Loucy (cell line): ENCODE measurements at regions not wholly inside any gene's neighbourhood (a gene's known extent, or its start where the extent isn't known, plus 50 kb on each side); places are given as distances from the start of the nearest gene placed in this dataset.

Experiments used
- H2AFZ ChIP-seq: fragments of 200-600 bp; sonication (generic); 2 replicates; pipeline ENCODE4 v1.6.0; 2016; ENCODE audit warnings: antibody characterized with exemption, mild to moderate bottlenecking, low read length, moderate library complexity
- H3F3A ChIP-seq: fragments of 200-600 bp; 2 replicates; pipeline ENCODE4 v1.6.0; 2016; ENCODE audit warnings: antibody characterized with exemption, low read depth, mild to moderate bottlenecking
- H3K27me3 ChIP-seq: fragments of 200-600 bp; sonication (generic); 2 replicates; pipeline ENCODE4 v1.6.1; 2014; ENCODE audit warnings: low read length, mild to moderate bottlenecking; ENCODE audit not compliant: insufficient read depth, poor library complexity, severe bottlenecking
- H3K36me3 ChIP-seq: fragments of 200-600 bp; sonication (generic); 2 replicates; pipeline ENCODE4 v1.6.1; 2016; ENCODE audit warnings: low read length; ENCODE audit not compliant: insufficient read depth
- H3K4me1 ChIP-seq: fragments of 200-600 bp; sonication (generic); 2 replicates; pipeline ENCODE4 v1.5.1; 2014; ENCODE audit warnings: low read length, mild to moderate bottlenecking; ENCODE audit not compliant: insufficient read depth, poor library complexity, severe bottlenecking
- H3K4me2 ChIP-seq: fragments of 200-600 bp; sonication (generic); 2 replicates; pipeline ENCODE4 v1.6.0; 2014; ENCODE audit warnings: antibody characterized with exemption, low read length, low read depth, mild to moderate bottlenecking; ENCODE audit not compliant: poor library complexity, severe bottlenecking
- H3K4me3 ChIP-seq: fragments of 200-600 bp; sonication (generic); 2 replicates; pipeline ENCODE4 v1.5.1; 2014; ENCODE audit warnings: low read length, mild to moderate bottlenecking, mixed read lengths; ENCODE audit not compliant: poor library complexity, severe bottlenecking
- H3K79me2 ChIP-seq: fragments of 200-600 bp; sonication (generic); 2 replicates; pipeline ENCODE4 v1.6.1; 2014; ENCODE audit warnings: low read length; ENCODE audit not compliant: insufficient read depth
- H3K9ac ChIP-seq: fragments of 200-600 bp; sonication (generic); 2 replicates; pipeline ENCODE4 v1.6.0; 2014; ENCODE audit warnings: mild to moderate bottlenecking, low read depth, low read length, moderate library complexity; ENCODE audit not compliant: poor library complexity, severe bottlenecking
- H3K9me2 ChIP-seq: fragments of 200-600 bp; sonication (generic); replicated peaks from 2 replicates; pipeline ENCODE4 v1.6.1; 2016; ENCODE audit warnings: low read depth, low read length, mixed read lengths
- H3K9me3 ChIP-seq: fragments of 200-600 bp; sonication (generic); 2 replicates; pipeline ENCODE4 v1.6.1; 2014; ENCODE audit warnings: mild to moderate bottlenecking, antibody characterized with exemption, low read length, low read depth; ENCODE audit not compliant: insufficient read depth
- H4K20me1 ChIP-seq: fragments of 200-600 bp; sonication (generic); 2 replicates; pipeline ENCODE4 v1.6.0; 2014; ENCODE audit warnings: antibody characterized with exemption, low read length, mild to moderate bottlenecking; ENCODE audit not compliant: insufficient read depth, poor library complexity, severe bottlenecking
- EZH2phosphoT487 ChIP-seq: fragments of 200-600 bp; IDR thresholded peaks from 2 replicates; pipeline ENCODE4 v1.6.1; 2018; ENCODE audit warnings: antibody characterized with exemption, mild to moderate bottlenecking, moderate library complexity, borderline replicate concordance
- TF ChIP-seq, protein P1 (sequence below): fragments of 200-600 bp; sonication (generic); conservative IDR thresholded peaks from 2 replicates; pipeline ENCODE4 v1.5.1; 2014; ENCODE audit warnings: mild to moderate bottlenecking, antibody characterized with exemption, low read length

- H3K4me2 ChIP-seq, result no peak overlapping the region
Observed at GRCh38 chr5:28117273-28117672, 1078.9 kb upstream of the CDH9 start.

GRCh38 chr5:28110781-28111180 lies 1072.4 kb upstream of the CDH9 start:
- TF ChIP-seq, protein P1, sequence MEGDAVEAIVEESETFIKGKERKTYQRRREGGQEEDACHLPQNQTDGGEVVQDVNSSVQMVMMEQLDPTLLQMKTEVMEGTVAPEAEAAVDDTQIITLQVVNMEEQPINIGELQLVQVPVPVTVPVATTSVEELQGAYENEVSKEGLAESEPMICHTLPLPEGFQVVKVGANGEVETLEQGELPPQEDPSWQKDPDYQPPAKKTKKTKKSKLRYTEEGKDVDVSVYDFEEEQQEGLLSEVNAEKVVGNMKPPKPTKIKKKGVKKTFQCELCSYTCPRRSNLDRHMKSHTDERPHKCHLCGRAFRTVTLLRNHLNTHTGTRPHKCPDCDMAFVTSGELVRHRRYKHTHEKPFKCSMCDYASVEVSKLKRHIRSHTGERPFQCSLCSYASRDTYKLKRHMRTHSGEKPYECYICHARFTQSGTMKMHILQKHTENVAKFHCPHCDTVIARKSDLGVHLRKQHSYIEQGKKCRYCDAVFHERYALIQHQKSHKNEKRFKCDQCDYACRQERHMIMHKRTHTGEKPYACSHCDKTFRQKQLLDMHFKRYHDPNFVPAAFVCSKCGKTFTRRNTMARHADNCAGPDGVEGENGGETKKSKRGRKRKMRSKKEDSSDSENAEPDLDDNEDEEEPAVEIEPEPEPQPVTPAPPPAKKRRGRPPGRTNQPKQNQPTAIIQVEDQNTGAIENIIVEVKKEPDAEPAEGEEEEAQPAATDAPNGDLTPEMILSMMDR, result no peak
- no peak for TF ChIP-seq EZH2phosphoT487
- Histone ChIP-seq H3K9ac (no peak overlapping the region), H3K4me1 (no peaks in the 10 kb centered on the region), H2AFZ (no peak overlapping the region), H3K9me2 (no peaks in the 10 kb centered on the region), H3K4me2 (no peak overlapping the region), H4K20me1 (no peaks in the 10 kb centered on the region), H3K9me3 (no peaks in the 10 kb centered on the region), H3K4me3 (no peak overlapping the region), H3F3A (no peaks in the 10 kb centered on the region), H3K79me2 (no peaks in the 10 kb centered on the region), H3K36me3 (no peaks in the 10 kb centered on the region), H3K27me3 (no peaks in the 10 kb centered on the region)

More at GRCh38 chr5:28117273-28117672, 1078.9 kb upstream of the CDH9 start:
- Histone ChIP-seq H3K27me3 (no peaks in the 10 kb centered on the region), H3K4me1 (no peaks in the 10 kb centered on the region), H3K4me3 (no peak overlapping the region), H3K9ac (no peak overlapping the region), H3K36me3 (no peaks in the 10 kb centered on the region), H2AFZ (no peak overlapping the region), H4K20me1 (no peaks in the 10 kb centered on the region), H3K9me2 (no peaks in the 10 kb centered on the region), H3K9me3 (no peaks in the 10 kb centered on the region; the same call in 1 of the 2 replicates), H3K79me2 (no peaks in the 10 kb centered on the region), H3F3A (no peaks in the 10 kb centered on the region)
- TF ChIP-seq, protein P1, result no peak
- TF ChIP-seq EZH2phosphoT487, result no peak

DNA sequence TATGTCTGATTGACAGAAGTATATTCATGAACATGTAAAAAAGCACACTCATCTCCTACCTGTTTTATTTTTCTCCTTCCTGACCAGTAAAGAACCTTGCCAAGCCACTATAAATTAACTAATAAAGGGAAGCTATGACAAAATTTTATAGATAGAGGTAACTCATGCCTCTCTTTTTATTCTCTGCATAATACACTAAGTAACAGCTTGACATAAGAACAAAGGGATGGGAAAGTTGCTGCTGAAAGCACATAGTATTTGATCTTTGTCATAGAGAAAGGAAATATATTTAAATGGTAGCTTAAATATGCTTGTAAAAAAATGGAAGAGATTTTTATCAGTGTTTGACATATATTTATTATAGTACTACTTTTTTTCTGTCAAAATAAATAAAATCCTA lies 1065.7 kb upstream of the CDH9 start:
- H3K4me1 ChIP-seq, result no peaks in the 10 kb centered on the region
- H3K9me3 ChIP-seq, result no peaks in the 10 kb centered on the region
- no peaks in the 10 kb centered on the region for H3K27me3 ChIP-seq
- no peaks in the 10 kb centered on the region for H3F3A ChIP-seq
- no peaks in the 10 kb centered on the region for H4K20me1 ChIP-seq
- TF ChIP-seq, protein P1, result no peak
- TF ChIP-seq EZH2phosphoT487, result no peak
- H3K9ac ChIP-seq, result no peak overlapping the region
- H3K36me3 ChIP-seq, result no peaks in the 10 kb centered on the region
- no peak overlapping the region for H2AFZ ChIP-seq
- no peaks in the 10 kb centered on the region for H3K79me2 ChIP-seq
- no peaks in the 10 kb centered on the region for H3K9me2 ChIP-seq
- H3K4me3 ChIP-seq, result no peak overlapping the region
- H3K4me2 ChIP-seq, result no peak overlapping the region
